Tibial nerve (tissue), 4 donors: ENCODE measurements at regions not wholly inside any gene's neighbourhood (a gene's known extent, or its start where the extent isn't known, plus 50 kb on each side); places are given as distances from the start of the nearest gene placed in this dataset.

Experiments
- DNase-seq, 2 donors: peaks; one replicate each; pipeline ENCODE4 v3.0.0-alpha.2; 2019; ENCODE audit warnings: low spot score in 2 of 2
- H3K27ac ChIP-seq, 4 donors: fragments of 200-600 bp; sonication (generic) in 3 of 4; one replicate each; pipeline ENCODE4 v1.5.1; 2017 to 2019; ENCODE audit warnings: mild to moderate bottlenecking in 1 of 4
- H3K27me3 ChIP-seq, 2 donors: fragments of 200-600 bp; sonication (generic) in 1 of 2; one replicate each; pipeline versions ENCODE4 v1.5.1 to v1.6.0; 2017 to 2019
- H3K36me3 ChIP-seq, 3 donors: fragments of 200-600 bp; sonication (generic); one replicate each; pipeline ENCODE4 v1.5.1; 2018 to 2019
- H3K4me1 ChIP-seq, 4 donors: fragments of 200-600 bp; sonication (generic) in 3 of 4; one replicate each; pipeline ENCODE4 v1.5.1; 2017 to 2019
- H3K4me3 ChIP-seq, 4 donors: fragments of 200-600 bp; sonication (generic) in 3 of 4; one replicate each; pipeline ENCODE4 v1.5.1; 2017 to 2019; ENCODE audit warnings: mild to moderate bottlenecking in 1 of 4, moderate library complexity in 1 of 4
- H3K9me3 ChIP-seq, 4 donors: fragments of 200-600 bp; sonication (generic) in 3 of 4; one replicate each; pipeline ENCODE4 v1.5.1; 2017 to 2019
- CTCF ChIP-seq, 5 experiments: fragments of 200-600 bp in 3 of 5; fragments of 450-650 bp in 2 of 5; sonication (generic) in 3 of 5; IDR thresholded peaks; one replicate each; pipeline ENCODE4 v1.5.1; 2016 to 2019; ENCODE audit warnings: antibody characterized with exemption in 5 of 5, mild to moderate bottlenecking in 3 of 5, moderate library complexity in 2 of 5
- EP300 ChIP-seq, 2 donors: sonication (generic); formaldehyde crosslinking; IDR thresholded peaks; one replicate each; pipeline ENCODE4 v1.6.1; 2017; ENCODE audit warnings: antibody characterized with exemption in 2 of 2, mild to moderate bottlenecking in 1 of 2
- POLR2A ChIP-seq, 2 donors: fragments of 450-650 bp; IDR thresholded peaks; one replicate each; pipeline ENCODE4 v1.6.1; 2017; ENCODE audit warnings: antibody characterized with exemption in 2 of 2, mild to moderate bottlenecking in 2 of 2, moderate library complexity in 2 of 2
- whole genome bisulfite sequencing, 2 donors: methylation state at CpG; one replicate each; pipeline ENCODE4 v1.1.5; 2018; 5-methylcytosine and 5-hydroxymethylcytosine counted together

GRCh38 chr15:95902606-95903005 is 427.9 kb upstream of the NR2F2 start:
- Histone ChIP-seq H3K27ac (peak overlapping the region in 1 of 4 donors; percentile 2), H3K36me3 (no peaks in the 10 kb centered on the region), H3K4me1 (peaks cover 0 to 15% (median 0%) of the 10 kb centered on the region in 4 donors), H3K9me3 (no peaks in the 10 kb centered on the region), H3K27me3 (no peaks in the 10 kb centered on the region), H3K4me3 (no peak overlapping the region)
- TF ChIP-seq POLR2A (IDR thresholded peaks at IDR 0.05) (no peak), EP300 (IDR thresholded peaks at IDR 0.05) (no peak), CTCF (IDR thresholded peaks at IDR 0.05) (no peak)
- WGBS, 2 donors: 44 to 47% methylated on average over 3 of the region's 3 CpGs
- no peak for DNase-seq

- H3K4me3 ChIP-seq: no peak overlapping the region
- H3K36me3 ChIP-seq: no peaks in the 10 kb centered on the region
- peaks cover 0 to 15% (median 0%) of the 10 kb centered on the region in 4 donors for H3K4me1 ChIP-seq
- 84 to 89% methylated on average over 4 of the region's 4 CpGs for WGBS, 2 donors
- no peaks in the 10 kb centered on the region for H3K9me3 ChIP-seq
- no peak overlapping the region for H3K27ac ChIP-seq
- H3K27me3 ChIP-seq: no peaks in the 10 kb centered on the region
- TF ChIP-seq EP300 (IDR thresholded peaks at IDR 0.05) (no peak), POLR2A (IDR thresholded peaks at IDR 0.05) (no peak), CTCF (IDR thresholded peaks at IDR 0.05) (no peak)
- no peak for DNase-seq
These were observed 427.1 kb upstream of the NR2F2 start for GRCh38 chr15:95903352-95903751.

GRCh38 chr15:95910643-95911212 is 419.8 kb upstream of the NR2F2 start:
- TF ChIP-seq CTCF (IDR thresholded peaks at IDR 0.05): no peak
- TF ChIP-seq POLR2A (IDR thresholded peaks at IDR 0.05): no peak
- TF ChIP-seq EP300 (IDR thresholded peaks at IDR 0.05): no peak

GRCh38 chr15:95911570-95912279 is 418.8 kb upstream of the NR2F2 start:
- no peak overlapping the region for H3K27ac ChIP-seq
- no peaks in the 10 kb centered on the region for H3K27me3 ChIP-seq
- H3K4me1 ChIP-seq: no peaks in the 10 kb centered on the region
- 85 to 87% methylated on average over 11 of the region's 11 CpGs for WGBS, 2 donors
- H3K4me3 ChIP-seq: no peak overlapping the region
- no peak for DNase-seq
- no peaks in the 10 kb centered on the region for H3K9me3 ChIP-seq
- H3K36me3 ChIP-seq: no peaks in the 10 kb centered on the region
- no peak for TF ChIP-seq CTCF (IDR thresholded peaks at IDR 0.05)
- no peak for TF ChIP-seq POLR2A (IDR thresholded peaks at IDR 0.05)
- no peak for TF ChIP-seq EP300 (IDR thresholded peaks at IDR 0.05)

More at GRCh38 chr15:95910643-95911212, 419.8 kb upstream of the NR2F2 start:
- Histone ChIP-seq H3K27me3 (no peaks in the 10 kb centered on the region), H3K9me3 (no peaks in the 10 kb centered on the region), H3K36me3 (no peaks in the 10 kb centered on the region), H3K4me1 (no peaks in the 10 kb centered on the region), H3K4me3 (no peak overlapping the region), H3K27ac (no peak overlapping the region)
- DNase-seq: no peak
- WGBS, 2 donors: 86% methylated on average over 11 of the region's 11 CpGs

- WGBS, 2 donors: 86 to 90% methylated on average over 7 of the region's 7 CpGs
These were observed 418.2 kb upstream of the NR2F2 start for GRCh38 chr15:95912280-95912625.

More at GRCh38 chr15:95912280-95912625, 418.2 kb upstream of the NR2F2 start:
- Histone ChIP-seq H3K4me1 (no peaks in the 10 kb centered on the region), H3K9me3 (no peaks in the 10 kb centered on the region), H3K27ac (no peak overlapping the region), H3K4me3 (no peak overlapping the region), H3K27me3 (no peaks in the 10 kb centered on the region), H3K36me3 (no peaks in the 10 kb centered on the region)
- TF ChIP-seq EP300 (IDR thresholded peaks at IDR 0.05): no peak
- no peak for TF ChIP-seq CTCF (IDR thresholded peaks at IDR 0.05)
- no peak for TF ChIP-seq POLR2A (IDR thresholded peaks at IDR 0.05)
- no peak for DNase-seq
